ENCODE measurements at regions not wholly inside any gene's neighbourhood (a gene's known extent, or its start where the extent isn't known, plus 50 kb on each side); places are given as distances from the start of the nearest gene placed in this dataset.

DNA sequence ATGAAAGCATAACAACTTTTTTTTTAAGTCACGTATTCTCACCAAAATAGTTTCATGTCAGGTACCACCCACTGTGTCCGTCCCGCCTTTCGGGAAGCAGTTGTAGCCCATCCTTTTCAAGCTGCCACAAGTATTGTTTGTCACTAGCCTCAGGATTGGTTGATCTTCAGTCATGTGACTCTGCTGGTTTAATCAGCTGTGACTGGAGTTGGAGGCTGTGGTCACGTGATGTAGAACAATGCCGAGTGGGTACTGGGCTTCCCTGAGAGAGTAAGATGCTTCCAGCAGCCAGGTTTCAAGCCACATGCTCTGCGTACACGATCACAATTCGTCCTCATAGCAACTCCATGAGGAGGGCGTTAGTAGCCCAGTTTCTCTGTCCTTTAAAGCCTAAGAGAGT, 83.0 kb upstream of the WSCD2 start:
- H3K4me1 ChIP-seq (ENCODE audit: control insufficient read depth in 2 of 2, insufficient read depth in 2 of 2, low read length in 2 of 2) = no peaks in the 10 kb centered on the region
- peaks cover 0 to 16% (median 2%) of the 10 kb centered on the region in 4 experiments for H3K27me3 ChIP-seq (replicated peaks in 1 of 4; ENCODE audit: control extremely low read depth in 1 of 4, control insufficient read depth in 3 of 4, insufficient read depth in 4 of 4, low read length in 3 of 4)
- Mint-ChIP-seq H3K9me3 (ENCODE audit: insufficient read depth) (no peaks in the 10 kb centered on the region), H3K4me1 (peaks cover 3% of the 10 kb centered on the region), H3K4me3 (no peak overlapping the region), H3K27me3 (peaks cover 25% of the 10 kb centered on the region), H3K27ac (no peak overlapping the region)
- H3K9ac ChIP-seq (ENCODE audit: low read length) = no peak overlapping the region
- H3K4me3 ChIP-seq (ENCODE audit: control extremely low read depth in 1 of 5, extremely low read depth in 1 of 5, insufficient read depth in 1 of 5, low read depth in 2 of 5, low read length in 4 of 5) = no peak overlapping the region
- ChIA-PET POLR2A (no interaction called here), CTCF (no interaction called here)
- no peak overlapping the region for H3K27ac ChIP-seq (ENCODE audit: low read length in 2 of 2)
- H4K20me1 ChIP-seq (ENCODE audit: control insufficient read depth, insufficient read depth, low read length, poor library complexity, severe bottlenecking) = no peaks in the 10 kb centered on the region
- intact Hi-C loops (cut with micrococcal nuclease) = no loop called here
- ATAC-seq (ENCODE audit: low read depth) (no peak), DNase-seq (no peak)
- H3K79me2 ChIP-seq (ENCODE audit: control insufficient read depth, insufficient read depth, low read length) = no peaks in the 10 kb centered on the region
- 93% methylated on average over 9 of the region's 10 CpGs for WGBS (ENCODE audit: insufficient coverage)
- no peaks in the 10 kb centered on the region for H3K9me3 ChIP-seq (ENCODE audit: control extremely low read depth in 1 of 3, control insufficient read depth in 2 of 3, insufficient read depth in 1 of 3, low read length in 2 of 3)
- TF ChIP-seq, protein P1, sequence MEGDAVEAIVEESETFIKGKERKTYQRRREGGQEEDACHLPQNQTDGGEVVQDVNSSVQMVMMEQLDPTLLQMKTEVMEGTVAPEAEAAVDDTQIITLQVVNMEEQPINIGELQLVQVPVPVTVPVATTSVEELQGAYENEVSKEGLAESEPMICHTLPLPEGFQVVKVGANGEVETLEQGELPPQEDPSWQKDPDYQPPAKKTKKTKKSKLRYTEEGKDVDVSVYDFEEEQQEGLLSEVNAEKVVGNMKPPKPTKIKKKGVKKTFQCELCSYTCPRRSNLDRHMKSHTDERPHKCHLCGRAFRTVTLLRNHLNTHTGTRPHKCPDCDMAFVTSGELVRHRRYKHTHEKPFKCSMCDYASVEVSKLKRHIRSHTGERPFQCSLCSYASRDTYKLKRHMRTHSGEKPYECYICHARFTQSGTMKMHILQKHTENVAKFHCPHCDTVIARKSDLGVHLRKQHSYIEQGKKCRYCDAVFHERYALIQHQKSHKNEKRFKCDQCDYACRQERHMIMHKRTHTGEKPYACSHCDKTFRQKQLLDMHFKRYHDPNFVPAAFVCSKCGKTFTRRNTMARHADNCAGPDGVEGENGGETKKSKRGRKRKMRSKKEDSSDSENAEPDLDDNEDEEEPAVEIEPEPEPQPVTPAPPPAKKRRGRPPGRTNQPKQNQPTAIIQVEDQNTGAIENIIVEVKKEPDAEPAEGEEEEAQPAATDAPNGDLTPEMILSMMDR (IDR thresholded peaks at IDR 0.05) = no peak
- TF ChIP-seq EZH2 (IDR thresholded peaks at IDR 0.05; ENCODE audit: borderline replicate concordance, insufficient read depth, low read depth, low read length, poor library complexity, severe bottlenecking) = no peak
- H3K4me2 ChIP-seq (replicated peaks; ENCODE audit: low read depth, low read length, poor library complexity, severe bottlenecking) = no peak overlapping the region
- H2AFZ ChIP-seq (ENCODE audit: insufficient read depth, low read depth, low read length, poor library complexity, severe bottlenecking) = no peak overlapping the region
- H3K36me3 ChIP-seq (replicated peaks in 1 of 2; ENCODE audit: control extremely low read depth in 1 of 2, control insufficient read depth in 1 of 2, extremely low read depth in 1 of 2, insufficient read depth in 2 of 2, low read length in 1 of 2) = no peaks in the 10 kb centered on the region

GRCh38 chr12:108046650-108047049, 82.4 kb upstream of the WSCD2 start:
- H3K27ac Mint-ChIP-seq = no peak overlapping the region
- WGBS (ENCODE audit: insufficient coverage) = 66% methylated on average over 8 of the region's 12 CpGs
- intact Hi-C loops (cut with micrococcal nuclease) = no loop called here

More at GRCh38 chr12:108046650-108047049, 82.4 kb upstream of the WSCD2 start:
- Histone ChIP-seq H3K4me2 (replicated peaks; ENCODE audit: low read depth, low read length, poor library complexity, severe bottlenecking) (no peak overlapping the region), H3K79me2 (ENCODE audit: control insufficient read depth, insufficient read depth, low read length) (no peaks in the 10 kb centered on the region), H3K9me3 (ENCODE audit: control extremely low read depth in 1 of 3, control insufficient read depth in 2 of 3, insufficient read depth in 1 of 3, low read length in 2 of 3) (no peaks in the 10 kb centered on the region), H3K36me3 (replicated peaks in 1 of 2; ENCODE audit: control extremely low read depth in 1 of 2, control insufficient read depth in 1 of 2, extremely low read depth in 1 of 2, insufficient read depth in 2 of 2, low read length in 1 of 2) (no peaks in the 10 kb centered on the region), H3K4me1 (ENCODE audit: control insufficient read depth in 2 of 2, insufficient read depth in 2 of 2, low read length in 2 of 2) (no peaks in the 10 kb centered on the region), H3K27me3 (replicated peaks in 1 of 4; ENCODE audit: control extremely low read depth in 1 of 4, control insufficient read depth in 3 of 4, insufficient read depth in 4 of 4, low read length in 3 of 4) (peaks cover 0 to 18% (median 3%) of the 10 kb centered on the region in 4 experiments), H4K20me1 (ENCODE audit: control insufficient read depth, insufficient read depth, low read length, poor library complexity, severe bottlenecking) (no peaks in the 10 kb centered on the region), H3K4me3 (ENCODE audit: control extremely low read depth in 1 of 5, extremely low read depth in 1 of 5, insufficient read depth in 1 of 5, low read depth in 2 of 5, low read length in 4 of 5) (no peak overlapping the region), H2AFZ (ENCODE audit: insufficient read depth, low read depth, low read length, poor library complexity, severe bottlenecking) (no peak overlapping the region), H3K27ac (ENCODE audit: low read length in 2 of 2) (no peak overlapping the region), H3K9ac (ENCODE audit: low read length) (no peak overlapping the region)
- POLR2A ChIA-PET = no interaction called here
- H3K9me3 Mint-ChIP-seq (ENCODE audit: insufficient read depth) = no peaks in the 10 kb centered on the region
- H3K4me3 Mint-ChIP-seq = no peak overlapping the region
- H3K4me1 Mint-ChIP-seq = peaks cover 3% of the 10 kb centered on the region
- CTCF ChIA-PET = no interaction called here
- TF ChIP-seq EZH2 (IDR thresholded peaks at IDR 0.05; ENCODE audit: borderline replicate concordance, insufficient read depth, low read depth, low read length, poor library complexity, severe bottlenecking) = no peak
- TF ChIP-seq, protein P1 (IDR thresholded peaks at IDR 0.05) = no peak
- H3K27me3 Mint-ChIP-seq = peaks cover 27% of the 10 kb centered on the region
- DNase-seq (no peak), ATAC-seq (ENCODE audit: low read depth) (no peak)
